22Rv1 (cell line): ENCODE measurements at regions not wholly inside any gene's neighbourhood (a gene's known extent, or its start where the extent isn't known, plus 50 kb on each side); places are given as distances from the start of the nearest gene placed in this dataset.

ENCODE experiments used
- ZFX ChIP-seq: fragments of 450-650 bp; IDR thresholded peaks from 2 replicates; pipeline ENCODE4 v1.6.1; 2017; ENCODE audit warnings: antibody characterized with exemption, borderline replicate concordance
- TF ChIP-seq, protein P1 (sequence below): fragments of 450-650 bp; IDR thresholded peaks from 2 replicates; pipeline ENCODE4 v1.5.1; 2017; ENCODE audit warnings: mild to moderate bottlenecking

DNA sequence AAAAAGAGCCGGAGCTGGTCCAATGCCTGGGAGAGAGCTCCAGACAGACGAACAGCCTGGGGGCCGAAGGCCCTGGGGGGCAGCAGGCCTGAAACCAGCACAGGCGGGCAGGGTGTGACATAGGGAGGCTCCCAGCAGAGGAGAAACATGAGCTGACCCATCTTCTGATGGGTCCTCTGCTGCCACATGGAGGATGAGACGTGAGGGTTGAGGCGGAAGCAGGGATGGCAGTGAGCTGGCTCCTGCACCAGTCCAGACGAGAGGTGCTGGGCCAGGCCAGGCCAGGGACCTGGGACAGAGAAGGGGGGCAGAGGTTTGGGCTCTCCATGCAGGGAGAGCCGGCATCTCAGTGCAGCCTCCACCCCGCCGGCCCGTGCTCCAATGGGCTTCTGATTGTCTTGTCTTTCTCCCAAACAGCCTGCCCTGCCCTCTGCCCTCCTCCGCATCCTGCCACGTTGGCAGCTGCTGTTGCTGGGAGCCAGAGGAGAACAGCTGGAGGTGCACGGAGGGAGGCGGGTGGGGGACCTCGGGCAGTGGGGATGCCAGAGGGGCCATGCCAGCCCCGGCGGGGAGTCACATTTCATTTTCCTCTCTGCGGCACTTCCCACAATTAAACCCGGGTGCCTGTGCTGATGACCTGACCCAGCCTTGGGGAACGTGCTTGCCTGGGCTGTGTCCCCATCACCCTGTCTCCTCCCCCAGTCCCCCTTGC is 139.1 kb upstream of the GSE1 start:
- TF ChIP-seq, protein P1, sequence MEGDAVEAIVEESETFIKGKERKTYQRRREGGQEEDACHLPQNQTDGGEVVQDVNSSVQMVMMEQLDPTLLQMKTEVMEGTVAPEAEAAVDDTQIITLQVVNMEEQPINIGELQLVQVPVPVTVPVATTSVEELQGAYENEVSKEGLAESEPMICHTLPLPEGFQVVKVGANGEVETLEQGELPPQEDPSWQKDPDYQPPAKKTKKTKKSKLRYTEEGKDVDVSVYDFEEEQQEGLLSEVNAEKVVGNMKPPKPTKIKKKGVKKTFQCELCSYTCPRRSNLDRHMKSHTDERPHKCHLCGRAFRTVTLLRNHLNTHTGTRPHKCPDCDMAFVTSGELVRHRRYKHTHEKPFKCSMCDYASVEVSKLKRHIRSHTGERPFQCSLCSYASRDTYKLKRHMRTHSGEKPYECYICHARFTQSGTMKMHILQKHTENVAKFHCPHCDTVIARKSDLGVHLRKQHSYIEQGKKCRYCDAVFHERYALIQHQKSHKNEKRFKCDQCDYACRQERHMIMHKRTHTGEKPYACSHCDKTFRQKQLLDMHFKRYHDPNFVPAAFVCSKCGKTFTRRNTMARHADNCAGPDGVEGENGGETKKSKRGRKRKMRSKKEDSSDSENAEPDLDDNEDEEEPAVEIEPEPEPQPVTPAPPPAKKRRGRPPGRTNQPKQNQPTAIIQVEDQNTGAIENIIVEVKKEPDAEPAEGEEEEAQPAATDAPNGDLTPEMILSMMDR, result no peak
- no peak for TF ChIP-seq ZFX
